ENCODE measurements at regions not wholly inside any gene's neighbourhood (a gene's known extent, or its start where the extent isn't known, plus 50 kb on each side); places are given as distances from the start of the nearest gene placed in this dataset.

DNA sequence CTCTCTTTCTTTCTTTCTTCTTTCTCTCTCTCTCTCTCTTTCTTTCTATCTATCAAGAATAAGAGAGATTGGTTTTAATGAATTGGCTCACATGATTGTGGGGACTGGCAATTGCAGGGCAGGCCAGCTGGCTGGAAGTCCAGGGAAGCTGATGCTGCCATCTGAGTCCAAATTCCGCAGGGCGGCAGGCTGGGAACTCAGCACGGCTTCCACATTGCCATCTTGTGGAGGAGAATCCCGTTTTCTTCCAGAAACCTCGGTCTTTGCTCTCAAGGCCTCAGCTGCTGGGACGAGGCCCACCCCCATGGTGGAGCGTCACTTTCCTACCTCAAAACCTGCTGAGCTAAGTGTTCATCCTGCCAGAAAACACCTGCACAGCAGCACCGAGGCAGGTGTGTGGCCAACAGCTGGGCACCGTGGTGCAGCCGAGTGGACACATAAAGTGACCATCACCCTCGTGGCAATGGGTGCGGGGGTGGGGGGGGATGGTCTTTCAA lies 58.8 kb upstream of the SLCO4A1 start (continued):
- TF ChIP-seq TBX2 (CRISPR knock-in tag; IDR thresholded peaks at IDR 0.05; ENCODE audit: borderline replicate concordance), result no peak
- peak; percentile 51 for TF ChIP-seq STAG1 (CRISPR knock-in tag; IDR thresholded peaks at IDR 0.05)
- TF ChIP-seq, protein P1, sequence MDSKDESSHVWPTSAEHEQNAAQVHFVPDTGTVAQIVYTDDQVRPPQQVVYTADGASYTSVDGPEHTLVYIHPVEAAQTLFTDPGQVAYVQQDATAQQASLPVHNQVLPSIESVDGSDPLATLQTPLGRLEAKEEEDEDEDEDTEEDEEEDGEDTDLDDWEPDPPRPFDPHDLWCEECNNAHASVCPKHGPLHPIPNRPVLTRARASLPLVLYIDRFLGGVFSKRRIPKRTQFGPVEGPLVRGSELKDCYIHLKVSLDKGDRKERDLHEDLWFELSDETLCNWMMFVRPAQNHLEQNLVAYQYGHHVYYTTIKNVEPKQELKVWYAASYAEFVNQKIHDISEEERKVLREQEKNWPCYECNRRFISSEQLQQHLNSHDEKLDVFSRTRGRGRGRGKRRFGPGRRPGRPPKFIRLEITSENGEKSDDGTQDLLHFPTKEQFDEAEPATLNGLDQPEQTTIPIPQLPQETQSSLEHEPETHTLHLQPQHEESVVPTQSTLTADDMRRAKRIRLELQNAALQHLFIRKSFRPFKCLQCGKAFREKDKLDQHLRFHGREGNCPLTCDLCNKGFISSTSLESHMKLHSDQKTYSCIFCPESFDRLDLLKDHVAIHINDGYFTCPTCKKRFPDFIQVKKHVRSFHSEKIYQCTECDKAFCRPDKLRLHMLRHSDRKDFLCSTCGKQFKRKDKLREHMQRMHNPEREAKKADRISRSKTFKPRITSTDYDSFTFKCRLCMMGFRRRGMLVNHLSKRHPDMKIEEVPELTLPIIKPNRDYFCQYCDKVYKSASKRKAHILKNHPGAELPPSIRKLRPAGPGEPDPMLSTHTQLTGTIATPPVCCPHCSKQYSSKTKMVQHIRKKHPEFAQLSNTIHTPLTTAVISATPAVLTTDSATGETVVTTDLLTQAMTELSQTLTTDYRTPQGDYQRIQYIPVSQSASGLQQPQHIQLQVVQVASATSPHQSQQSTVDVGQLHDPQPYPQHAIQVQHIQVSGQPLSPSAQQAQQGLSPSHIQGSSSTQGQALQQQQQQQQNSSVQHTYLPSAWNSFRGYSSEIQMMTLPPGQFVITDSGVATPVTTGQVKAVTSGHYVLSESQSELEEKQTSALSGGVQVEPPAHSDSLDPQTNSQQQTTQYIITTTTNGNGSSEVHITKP (CRISPR knock-in tag; IDR thresholded peaks at IDR 0.05; ENCODE audit: low read depth), result no peak
- peak; percentile 48; the same call in 1 of the 2 replicates for TF ChIP-seq HNF4A (CRISPR knock-in tag; IDR thresholded peaks at IDR 0.05)

DNA sequence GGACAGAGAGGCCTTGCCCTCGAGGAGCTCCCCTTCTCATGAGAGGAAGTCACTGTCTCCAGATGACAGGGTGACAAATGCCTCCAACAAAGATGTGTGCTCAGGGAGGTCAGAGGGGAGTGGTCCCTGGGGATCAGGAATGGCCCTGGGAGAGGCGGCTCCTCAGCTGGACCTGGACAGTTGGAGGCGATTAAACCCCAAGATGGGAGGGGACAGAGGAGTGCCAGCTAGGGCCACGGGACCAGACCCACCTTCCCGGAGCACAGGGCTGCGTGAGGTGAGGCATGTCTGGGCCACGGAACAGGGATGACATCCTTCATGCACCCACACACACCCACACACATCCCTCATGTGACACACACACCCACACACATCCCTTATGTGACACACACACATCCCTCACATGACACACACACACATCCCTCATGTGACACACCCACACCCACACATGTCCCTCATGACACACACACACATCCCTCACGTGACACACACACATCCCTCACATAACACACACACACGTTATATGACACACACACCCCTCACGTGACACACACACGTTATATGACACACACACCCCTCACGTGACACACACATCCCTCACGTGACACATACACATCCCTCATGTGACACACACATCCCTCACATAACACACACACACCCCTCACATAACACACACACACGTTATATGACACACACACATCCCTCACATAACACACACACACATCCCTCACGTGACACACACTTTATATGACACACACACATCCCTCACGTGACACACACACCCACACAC lies 57.4 kb upstream of the SLCO4A1 start:
- H3K9me3 ChIP-seq (ENCODE audit: low read length), result no peaks in the 10 kb centered on the region
- no TSS peak for BruUV-seq (replicated peaks)
- ATAC-seq (no peak), FAIRE-seq (peak; percentile 55), DNase-seq (ENCODE audit: low spot score) (no peak)
- intact Hi-C loops (cut with micrococcal nuclease; ENCODE audit: unreplicated experiment) (loop anchor here (5.0 kb wide), 1 partner anchor 63 kb away; no protein-coding TSS in a partner anchor), in situ Hi-C loops (cut with HindIII; ENCODE audit: extremely low pct_ligation_motif_present, low pct_unique_long_range_greater_than_20kb) (no loop called here)
- POLR2A ChIA-PET, result no interaction called here
- H4K20me1 ChIP-seq (ENCODE audit: insufficient read depth, low read length), result peaks cover 15% of the 10 kb centered on the region; the same call in 1 of the 2 replicates
- H3K27me3 ChIP-seq (ENCODE audit: control insufficient read depth in 1 of 2, insufficient read depth in 2 of 2, low read length in 2 of 2), result peaks cover 23 to 94% of the 10 kb centered on the region in 2 experiments
- no peak overlapping the region for H3K9ac ChIP-seq (ENCODE audit: insufficient read depth, low read depth, low read length)
- no peaks in the 10 kb centered on the region for H3K79me2 ChIP-seq (ENCODE audit: insufficient read depth, low read length)
- no peaks in the 10 kb centered on the region for H3K4me1 ChIP-seq (ENCODE audit: insufficient read depth, low read length)
- H3K4me2 ChIP-seq (ENCODE audit: low read depth, low read length), result no peak overlapping the region
- H3K27ac ChIP-seq (ENCODE audit: extremely low read length, insufficient read depth, low read length), result no peak overlapping the region
- no peak overlapping the region for H3K4me3 ChIP-seq (replicated peaks in 1 of 3; ENCODE audit: insufficient read depth in 1 of 3, low read depth in 2 of 3, low read length in 3 of 3)
- H2AFZ ChIP-seq (ENCODE audit: low read length), result no peak overlapping the region
- CTCF ChIA-PET (ENCODE audit: low intra/inter-chr PET ratio, low total read pairs), result no interaction called here
- no peaks in the 10 kb centered on the region for H3K36me3 ChIP-seq (replicated peaks in 1 of 2; ENCODE audit: control insufficient read depth in 1 of 2, insufficient read depth in 2 of 2, low read length in 2 of 2)
- 10% methylated on average over 16 of the region's 16 CpGs for WGBS (ENCODE audit: low lambda C conversion rate)
- TF ChIP-seq SP1 (IDR thresholded peaks at IDR 0.05) (no peak), SP1 (CRISPR knock-in tag; IDR thresholded peaks at IDR 0.05) (no peak), ZNF432 (CRISPR knock-in tag; IDR thresholded peaks at IDR 0.05; ENCODE audit: borderline replicate concordance) (no peak), JUNB (CRISPR knock-in tag; IDR thresholded peaks at IDR 0.05; ENCODE audit: borderline replicate concordance) (peak; percentile 30; the same call in 1 of the 2 replicates), ZNF207 (IDR thresholded peaks at IDR 0.05; ENCODE audit: borderline replicate concordance) (peak; percentile 92; the same call in 1 of the 2 replicates), NBN (conservative IDR thresholded peaks at IDR 0.05) (0 out of 2 replicates have a peak, but pooled peaks have one; percentile 77), RAD51 (IDR thresholded peaks at IDR 0.05; ENCODE audit: borderline replicate concordance) (peak; percentile 95), CREB1 (IDR thresholded peaks at IDR 0.05) (peak; percentile 91), CREB1 (CRISPR knock-in tag; IDR thresholded peaks at IDR 0.05) (no peak), NONO (IDR thresholded peaks at IDR 0.05) (peak; percentile 75; the same call in 1 of the 2 replicates), NONO (CRISPR knock-in tag; conservative IDR thresholded peaks at IDR 0.05) (no peak), ZNF350 (CRISPR knock-in tag; IDR thresholded peaks at IDR 0.05; ENCODE audit: borderline replicate concordance, low read depth) (0 out of 2 replicates have a peak, but pooled peaks have one; percentile 24), SOX6 (IDR thresholded peaks at IDR 0.05) (peak; percentile 99), SOX6 (CRISPR knock-in tag; IDR thresholded peaks at IDR 0.05) (no peak)
- TF ChIP-seq, protein P2, sequence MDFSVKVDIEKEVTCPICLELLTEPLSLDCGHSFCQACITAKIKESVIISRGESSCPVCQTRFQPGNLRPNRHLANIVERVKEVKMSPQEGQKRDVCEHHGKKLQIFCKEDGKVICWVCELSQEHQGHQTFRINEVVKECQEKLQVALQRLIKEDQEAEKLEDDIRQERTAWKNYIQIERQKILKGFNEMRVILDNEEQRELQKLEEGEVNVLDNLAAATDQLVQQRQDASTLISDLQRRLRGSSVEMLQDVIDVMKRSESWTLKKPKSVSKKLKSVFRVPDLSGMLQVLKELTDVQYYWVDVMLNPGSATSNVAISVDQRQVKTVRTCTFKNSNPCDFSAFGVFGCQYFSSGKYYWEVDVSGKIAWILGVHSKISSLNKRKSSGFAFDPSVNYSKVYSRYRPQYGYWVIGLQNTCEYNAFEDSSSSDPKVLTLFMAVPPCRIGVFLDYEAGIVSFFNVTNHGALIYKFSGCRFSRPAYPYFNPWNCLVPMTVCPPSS (IDR thresholded peaks at IDR 0.05), result peak; percentile 99; the same call in 1 of the 2 replicates

Measured in HepG2 (cell line).